Stimulated activated CD8-positive, alpha-beta memory T cell treated with anti-CD3 and anti-CD28 coated beads, Interleukin-15, amount 100 ng/mL, for 1 hour (primary cell): ENCODE measurements at regions not wholly inside any gene's neighbourhood (a gene's known extent, or its start where the extent isn't known, plus 50 kb on each side); places are given as distances from the start of the nearest gene placed in this dataset.

ENCODE experiments used
- DNase-seq: peaks from one replicate; pipeline ENCODE4 v3.0.0-alpha.2; 2020; ENCODE audit warnings: low read depth

DNA sequence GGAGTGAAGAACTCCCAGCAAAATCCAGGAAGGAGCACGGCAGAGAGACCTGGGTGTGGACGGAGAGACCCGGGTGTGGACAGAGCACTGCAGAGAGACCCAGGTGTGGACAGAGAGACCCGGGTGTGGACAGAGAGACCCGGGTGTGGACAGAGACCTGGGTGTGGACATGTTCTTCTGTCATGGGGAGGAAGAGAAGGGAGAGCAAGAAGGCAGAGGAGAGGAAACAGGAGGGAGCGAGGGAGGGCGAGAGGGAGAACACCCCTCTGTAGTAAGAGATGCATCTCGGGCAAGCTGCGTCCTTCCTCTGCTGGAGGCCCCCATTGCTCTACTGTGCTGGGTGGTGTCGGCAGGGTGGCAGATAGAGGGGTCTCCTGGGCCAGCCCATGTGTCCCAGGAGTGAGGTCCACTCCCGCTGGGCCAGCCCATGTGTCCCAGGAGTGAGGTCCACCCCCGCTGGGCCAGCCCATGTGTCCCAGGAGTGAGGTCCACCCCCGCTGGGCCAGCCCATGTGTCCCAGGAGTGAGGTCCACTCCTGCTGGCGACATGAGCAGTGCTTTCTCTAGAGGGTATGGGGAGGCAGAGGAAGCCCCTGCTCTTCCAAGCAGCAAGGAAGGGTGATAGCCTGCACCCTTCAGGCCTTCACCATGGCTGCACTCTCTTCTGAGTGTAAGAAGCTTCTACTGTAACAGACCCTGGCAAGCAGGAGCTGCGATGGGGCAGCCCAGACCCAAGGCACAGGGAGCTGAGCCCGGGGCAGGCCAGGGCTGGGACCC, 934.2 kb downstream of the BRD1 start:
- DNase-seq, result no peak

DNA sequence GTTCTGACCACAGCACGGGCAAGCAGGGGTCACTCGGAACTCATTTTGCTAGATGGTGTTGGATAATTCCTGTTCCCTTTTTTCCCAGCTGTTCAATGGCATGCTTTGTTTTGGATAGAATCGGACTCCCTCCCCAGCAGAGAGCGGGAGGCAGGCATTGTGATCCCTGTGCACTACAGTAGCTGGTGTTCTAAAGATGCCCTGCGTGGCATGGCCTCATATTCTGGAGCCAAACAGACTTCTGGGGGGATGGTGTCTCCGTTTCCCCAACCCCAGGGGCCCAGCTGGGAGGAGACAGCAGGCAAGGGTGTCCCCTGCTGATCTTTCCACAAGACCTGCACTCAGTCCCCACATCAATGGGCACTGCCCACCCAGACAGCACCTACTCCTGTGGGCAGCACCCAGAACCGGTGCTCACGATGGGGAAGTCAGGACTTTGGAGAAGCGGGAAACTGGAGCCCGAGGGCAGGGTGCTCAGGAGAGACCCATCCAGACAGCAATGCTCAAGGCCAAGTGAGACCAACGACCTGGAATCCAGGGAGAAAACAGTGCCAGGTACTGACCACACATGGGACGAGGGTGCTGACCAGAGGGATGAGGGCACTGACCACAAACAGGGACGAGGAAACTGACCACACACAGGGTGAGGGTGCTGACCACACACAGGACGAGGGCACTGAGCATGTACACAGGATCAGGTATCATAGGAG, 934.9 kb downstream of the BRD1 start:
- DNase-seq, result no peak

DNA sequence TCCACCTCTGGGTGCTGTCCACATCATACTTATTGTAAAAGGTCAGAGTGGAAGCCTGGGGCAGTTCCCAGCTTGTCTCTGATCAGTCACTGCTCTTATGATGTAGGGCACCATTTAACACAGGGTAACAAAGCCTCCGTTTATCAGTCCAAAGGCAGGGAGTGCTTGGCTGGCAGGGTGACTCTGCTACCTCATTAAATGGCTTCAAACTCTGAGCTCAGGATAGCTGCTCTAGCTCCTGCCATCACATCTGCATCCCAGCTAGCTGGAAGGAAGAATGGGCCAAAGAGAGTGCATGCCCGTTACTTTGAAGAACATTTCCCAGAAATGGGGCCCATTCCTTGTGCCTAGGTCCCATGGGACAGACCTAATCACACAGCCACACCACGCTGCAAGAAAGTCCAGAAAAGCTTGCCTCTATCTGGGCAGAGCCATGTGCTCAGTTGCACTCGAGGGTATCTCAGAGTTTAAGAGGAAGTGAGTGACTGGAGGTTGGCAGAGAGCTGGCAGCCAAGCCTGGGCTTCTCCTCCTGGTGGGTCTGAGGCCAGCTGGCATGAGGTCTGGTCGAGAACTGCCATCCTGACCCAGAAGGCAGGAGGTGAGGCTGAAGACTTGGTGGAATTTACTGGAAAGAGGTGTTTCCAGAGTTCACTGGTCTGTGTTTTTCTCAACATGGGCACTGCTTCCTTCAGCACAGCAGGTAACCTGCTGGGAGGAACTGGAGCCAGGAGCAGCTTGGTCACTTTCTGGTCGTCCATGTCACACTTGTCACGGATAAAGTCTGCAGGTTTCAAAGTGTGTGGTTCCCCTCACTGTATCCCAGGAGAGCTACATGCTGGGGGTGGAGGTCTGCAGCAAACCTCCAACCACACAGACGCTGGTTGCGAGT, 935.7 kb downstream of the BRD1 start:
- no peak for DNase-seq

DNA sequence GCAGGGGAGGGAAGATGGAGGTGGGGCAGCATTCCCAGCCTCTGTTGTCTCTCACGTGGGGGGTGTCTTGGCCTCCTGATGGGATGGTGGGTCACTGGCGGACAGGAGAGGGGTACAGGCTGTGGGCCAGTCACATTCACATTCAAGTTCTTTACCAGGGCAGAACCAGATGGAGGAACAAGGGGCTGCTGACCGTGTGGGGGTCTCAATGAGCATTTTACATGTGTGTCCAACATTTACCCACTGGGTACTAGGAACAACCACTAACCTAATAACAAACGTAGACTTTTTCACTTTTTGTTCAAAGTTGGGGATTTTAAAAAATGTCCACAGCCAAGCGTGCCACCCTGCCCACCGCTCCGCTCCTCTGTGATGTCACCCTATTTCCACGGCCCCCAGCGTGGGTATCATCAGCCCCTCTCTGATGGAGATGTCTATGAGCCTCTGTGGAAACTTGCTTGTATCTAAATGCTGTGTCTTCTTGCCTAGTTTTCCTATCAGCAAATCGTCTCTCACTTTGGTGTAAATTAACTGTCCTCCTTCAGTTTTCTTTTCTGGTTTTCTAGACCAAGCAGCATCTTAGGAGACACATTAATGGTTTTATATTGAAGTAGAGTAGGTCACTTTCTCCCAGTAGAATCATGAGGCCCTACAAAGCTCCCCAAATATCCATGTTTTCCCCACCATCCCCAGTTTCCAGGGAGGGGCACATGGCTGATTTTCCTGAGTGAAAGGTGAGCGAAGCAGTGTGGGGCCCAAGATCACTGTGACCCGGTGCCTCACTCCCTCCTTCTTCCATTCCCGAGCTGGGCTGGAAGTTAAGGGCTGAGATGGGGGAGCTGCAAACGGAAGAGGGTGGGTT, 936.7 kb downstream of the BRD1 start:
- no peak for DNase-seq

DNA sequence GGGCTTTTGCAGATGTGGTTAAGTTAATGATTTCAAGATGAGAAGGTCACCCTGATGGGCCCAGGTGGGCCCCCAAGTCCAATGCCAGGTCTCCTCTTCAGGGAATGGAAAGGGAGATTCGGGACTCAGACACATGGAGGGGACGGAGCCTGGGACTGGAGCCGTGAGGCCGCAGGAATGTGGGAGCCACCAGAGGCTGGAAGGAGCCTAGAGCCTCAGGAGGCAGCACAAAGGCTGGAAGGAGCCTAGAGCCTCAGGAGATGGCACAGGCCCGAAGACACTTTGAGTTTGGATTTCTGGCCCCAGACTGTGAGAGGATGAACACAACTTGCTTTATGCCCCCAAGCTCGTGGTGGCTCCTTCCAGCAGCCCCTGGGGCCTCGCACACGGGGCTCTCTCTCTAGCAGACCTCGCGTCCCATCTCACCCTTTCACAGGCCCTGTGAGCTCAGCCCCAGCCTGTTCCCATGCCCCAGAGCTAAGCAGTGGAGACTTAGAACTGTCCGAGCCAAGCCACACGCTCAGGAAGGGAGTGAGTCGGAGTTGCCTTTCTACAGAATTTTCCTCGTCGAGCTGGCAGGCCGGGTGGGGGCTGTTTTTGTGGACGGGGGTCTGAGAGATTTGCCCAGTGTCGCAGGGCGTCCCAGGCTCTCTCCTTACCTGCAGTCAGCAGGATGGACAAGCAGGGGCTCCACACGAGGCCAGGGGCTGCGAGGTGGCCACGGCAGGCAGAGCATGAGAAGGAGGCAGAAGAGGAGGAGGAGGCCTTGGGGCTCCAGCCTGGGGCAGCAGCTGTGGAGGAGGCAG, 937.6 kb downstream of the BRD1 start:
- no peak for DNase-seq

DNA sequence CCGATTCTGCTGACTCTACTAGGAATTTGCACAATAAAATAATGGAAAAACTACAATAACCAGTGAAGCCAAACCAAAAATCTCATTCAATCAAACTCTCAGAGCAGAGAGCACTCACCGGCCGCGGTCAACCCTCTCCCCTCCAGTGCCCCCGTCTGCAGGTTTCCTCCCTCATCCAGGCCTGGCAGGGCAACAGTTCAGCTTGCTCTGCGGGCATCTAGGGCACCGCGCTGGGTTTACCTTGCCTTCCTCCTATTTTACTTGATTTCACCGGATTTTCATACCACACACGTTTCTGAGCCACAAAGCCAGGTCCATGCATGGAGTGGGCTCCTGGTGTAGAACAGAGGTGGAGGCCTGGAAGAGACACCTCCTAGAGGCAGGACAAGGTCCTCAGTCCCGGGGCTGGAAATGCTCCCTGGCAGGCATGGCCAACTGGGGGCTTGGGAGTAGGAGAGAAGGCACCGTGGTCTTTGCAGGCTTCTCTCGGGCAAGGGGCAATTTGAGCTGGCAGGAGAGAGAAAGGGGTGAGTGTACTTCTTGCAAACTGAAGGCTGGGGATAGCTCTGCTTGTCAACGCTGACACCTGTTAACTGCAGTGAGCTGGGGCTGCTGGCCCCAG, 938.4 kb downstream of the BRD1 start:
- DNase-seq, result no peak

DNA sequence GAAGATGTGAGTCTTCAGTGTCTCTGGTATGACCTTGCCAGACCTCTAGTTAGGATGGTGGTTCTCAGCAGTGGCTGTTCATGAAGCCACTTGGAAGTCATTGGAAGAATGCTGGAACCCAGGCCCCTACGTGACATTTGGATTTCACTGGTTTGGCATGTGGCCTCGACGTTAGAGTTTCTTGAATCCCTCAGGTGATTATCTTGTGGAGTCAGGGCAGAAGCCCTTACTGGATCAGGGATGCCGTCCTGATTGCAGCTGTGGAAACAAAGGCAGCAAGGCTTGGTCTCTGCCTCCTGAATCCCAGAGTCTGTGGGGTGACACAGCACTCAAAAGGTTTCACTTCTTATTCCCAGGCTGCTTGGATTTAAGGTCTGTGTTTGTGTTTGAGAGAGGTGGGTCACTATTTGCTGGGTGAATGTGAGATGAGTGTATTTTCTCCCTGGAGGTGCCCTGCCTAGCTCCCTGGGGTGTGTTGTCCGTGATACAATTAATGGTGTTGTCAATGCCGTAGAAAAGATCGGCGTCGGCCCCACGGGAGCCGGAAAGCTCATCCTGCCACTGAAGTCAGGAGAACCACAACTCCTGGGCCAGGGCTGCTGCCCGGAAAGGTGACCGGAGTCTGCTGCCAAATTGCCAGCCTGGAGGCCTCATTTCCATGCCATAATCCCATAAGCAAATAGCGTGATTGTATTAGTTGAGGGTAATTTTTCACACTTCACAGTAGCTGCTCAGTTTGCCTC, 939.0 kb downstream of the BRD1 start:
- no peak for DNase-seq

DNA sequence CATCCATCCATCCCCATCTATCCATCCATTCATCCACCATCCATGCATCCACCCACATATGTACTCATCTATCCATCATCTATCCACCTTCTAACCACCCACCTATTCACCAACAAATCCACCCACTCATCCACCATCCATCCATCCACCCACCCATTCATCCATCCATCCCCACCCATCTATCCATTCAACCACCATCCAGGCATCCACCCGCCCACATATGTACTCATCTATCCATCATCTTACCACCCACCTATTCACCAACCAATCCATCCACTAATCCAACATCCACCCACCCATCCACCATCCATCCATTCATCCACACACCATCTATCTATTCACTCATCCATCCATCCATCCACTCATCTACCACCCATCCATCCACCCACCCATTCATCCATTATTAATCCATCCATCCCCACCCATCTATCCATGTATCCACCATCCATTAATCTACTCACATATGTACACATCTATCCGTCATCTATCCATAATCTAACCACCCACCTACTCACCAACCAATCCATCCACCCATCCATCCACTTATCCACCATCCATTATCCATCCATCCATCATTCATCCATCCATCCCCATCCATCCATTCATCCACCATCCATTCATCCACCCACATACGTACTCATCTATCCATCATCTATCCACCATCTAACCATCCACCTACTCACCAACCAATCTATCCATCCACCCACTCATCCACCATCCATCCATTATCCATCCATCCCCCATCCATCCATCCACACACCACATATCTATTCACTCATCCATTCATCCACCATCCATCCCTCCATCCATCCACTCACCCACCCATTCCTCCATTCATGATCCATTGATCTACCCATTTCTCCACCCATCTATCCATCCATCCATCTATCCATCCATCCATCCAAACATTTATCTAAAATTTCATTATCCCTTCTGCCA, 940.0 kb downstream of the BRD1 start:
- DNase-seq, result no peak

DNA sequence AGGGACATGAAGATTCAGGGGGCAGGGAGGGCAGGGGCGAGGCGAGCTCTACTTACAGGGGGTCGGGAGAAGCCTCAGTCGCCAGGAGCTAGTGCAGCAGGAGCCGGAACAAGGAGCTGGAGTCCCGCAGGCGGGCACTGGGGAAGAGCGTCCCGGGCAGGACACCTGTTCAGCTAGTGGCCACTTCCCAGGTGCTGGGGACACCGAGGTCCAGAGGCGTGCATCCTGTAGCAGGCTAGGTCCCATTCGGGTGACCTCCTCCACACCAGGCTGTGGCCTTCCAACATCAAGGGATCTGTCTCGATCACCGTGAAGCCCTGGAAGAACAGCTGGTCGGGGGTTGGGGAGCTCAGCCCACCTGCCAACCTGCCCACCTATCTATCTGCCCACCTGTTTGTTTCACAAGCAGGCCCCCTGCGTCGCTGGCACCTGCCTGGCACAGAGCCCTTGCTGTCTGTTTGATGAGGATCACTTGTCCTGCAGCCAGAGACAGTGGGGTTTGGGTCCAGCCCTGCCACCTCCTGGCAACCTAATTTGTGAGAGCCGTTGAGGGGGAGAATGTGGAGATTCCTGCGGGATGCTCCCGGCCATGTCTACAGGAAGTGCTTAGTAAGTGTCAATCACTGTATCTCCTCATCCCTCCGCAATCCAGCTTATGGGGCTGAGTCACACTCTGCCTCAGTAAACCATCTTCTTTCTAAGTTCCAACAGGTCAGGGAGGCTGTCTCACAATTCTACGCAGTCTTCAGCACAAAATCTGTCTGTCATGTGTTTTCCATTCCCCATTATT, 940.9 kb downstream of the BRD1 start:
- DNase-seq, result no peak

DNA sequence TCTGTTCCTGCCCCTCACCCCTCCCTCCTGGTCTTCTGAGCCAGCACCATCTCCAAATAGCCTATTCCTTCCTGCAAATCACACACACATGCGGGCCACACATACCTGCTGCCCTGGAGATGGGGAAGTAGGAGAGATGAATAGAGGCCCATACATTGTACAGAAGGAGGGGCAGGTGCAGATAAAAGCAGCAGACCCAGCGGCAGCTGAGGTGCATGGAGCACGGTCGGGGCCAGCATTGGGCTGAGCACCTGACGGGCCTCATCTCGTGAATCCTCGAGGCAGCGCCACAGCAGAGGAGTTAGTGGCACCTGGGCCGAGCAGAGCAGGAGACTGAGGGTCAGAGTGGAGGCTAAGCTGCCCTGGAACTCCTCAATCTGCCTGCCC, 941.8 kb downstream of the BRD1 start:
- no peak for DNase-seq

DNA sequence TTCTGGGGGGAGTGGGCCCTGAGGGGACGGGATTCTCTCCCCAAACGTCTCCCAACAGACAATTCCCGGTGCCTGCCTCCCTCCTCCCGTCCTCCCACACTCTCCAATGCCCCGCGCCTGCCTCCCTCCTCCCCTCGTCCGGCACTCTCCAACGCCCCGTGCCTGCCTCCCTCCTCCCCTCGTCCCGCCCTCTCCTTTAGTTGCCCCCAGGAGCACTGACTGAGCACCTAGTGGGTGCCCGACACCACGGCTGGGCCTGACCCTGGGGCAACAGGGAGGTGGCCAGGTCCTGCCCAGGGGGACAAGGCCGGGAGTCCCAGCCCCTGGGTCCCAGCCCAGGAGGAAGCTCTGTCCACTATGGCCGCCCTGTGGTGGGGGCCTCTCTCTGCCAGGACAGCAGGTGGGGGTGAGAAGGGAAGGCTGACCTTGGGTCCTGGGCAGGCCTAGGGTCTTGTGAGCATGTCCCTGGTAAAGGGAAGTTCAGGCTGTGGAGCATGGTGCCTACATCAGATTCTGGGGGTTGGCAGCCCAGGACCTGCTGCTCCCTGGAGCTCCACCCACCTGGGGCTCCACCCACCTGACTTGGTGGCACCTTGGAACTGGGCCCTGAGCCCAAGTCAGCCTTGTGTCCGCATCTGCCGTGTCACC, 942.3 kb downstream of the BRD1 start:
- no peak for DNase-seq

DNA sequence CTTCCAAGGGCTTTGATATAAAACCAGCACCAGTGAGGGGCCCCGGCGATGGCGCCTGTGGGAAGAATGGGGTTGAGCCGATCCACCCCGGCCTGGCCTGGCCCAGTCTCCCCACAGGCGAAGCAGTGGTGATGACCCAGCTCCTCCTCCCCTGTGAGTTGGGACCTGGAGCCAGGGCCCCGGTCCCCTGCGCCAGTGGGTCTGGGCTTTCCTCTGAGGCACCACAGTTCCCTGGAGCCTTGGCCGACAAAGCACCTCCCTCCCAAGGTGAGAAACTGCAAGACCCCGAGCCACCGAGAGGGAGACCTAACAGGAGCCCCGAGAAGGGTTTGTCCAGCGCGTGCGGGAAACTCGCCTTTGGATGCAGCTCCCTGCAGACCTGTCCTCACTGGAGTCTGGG, 942.9 kb downstream of the BRD1 start:
- DNase-seq, result no peak

DNA sequence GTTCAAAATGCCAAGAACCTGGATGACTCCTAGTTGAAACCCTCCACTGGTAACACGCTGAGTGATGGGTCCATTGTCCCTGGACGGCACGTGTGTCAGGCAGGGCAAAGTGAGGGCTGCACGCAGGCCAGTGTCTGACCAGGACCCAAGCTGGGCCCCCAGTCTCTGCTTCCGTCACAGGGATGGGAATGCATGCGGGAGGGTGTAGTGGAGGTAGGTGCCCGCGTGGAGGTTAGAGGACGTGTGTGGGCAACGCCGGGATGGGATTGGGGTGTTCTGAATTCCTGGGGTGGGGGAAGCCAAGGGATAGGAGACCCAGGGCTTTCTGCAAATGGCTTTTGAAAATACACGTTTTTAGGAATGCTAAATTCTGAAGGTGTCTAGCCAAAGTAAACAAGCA, 943.3 kb downstream of the BRD1 start:
- no peak for DNase-seq

DNA sequence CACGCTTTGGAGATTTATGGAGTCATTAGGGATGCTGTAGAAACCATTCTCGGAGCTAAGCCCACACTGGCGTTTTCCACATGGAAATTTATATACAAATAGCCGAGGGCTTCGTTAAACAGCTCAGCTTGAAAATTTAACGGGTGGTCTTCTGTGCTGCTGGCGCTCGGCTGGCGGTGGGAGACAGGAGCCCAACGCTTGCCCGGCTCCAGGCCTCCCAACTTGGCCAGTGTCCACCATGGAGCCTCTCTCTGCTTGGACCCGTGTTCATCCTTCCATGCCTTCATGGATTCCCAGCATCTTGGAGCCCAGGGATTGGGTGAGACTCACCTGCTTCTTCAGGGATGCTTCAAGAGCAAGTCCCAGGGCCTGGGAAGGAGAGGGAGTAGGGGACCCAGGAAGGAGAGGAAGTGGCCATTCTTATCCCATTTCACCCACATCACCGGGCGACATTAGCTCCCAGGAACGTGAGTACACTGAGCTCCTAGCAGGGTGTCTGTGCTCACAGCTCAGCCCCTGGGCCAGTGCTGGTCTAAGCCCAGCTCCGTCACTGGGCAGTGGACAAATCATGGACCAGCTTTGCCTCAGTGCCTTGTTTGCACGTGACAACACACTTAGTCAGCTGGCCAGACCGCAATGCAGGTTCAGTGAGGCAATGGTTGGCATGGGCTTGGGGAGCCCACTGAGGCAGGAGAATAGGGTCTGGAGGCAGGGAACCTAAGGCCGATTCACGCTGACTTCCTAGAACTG, 944.3 kb downstream of the BRD1 start:
- no peak for DNase-seq

DNA sequence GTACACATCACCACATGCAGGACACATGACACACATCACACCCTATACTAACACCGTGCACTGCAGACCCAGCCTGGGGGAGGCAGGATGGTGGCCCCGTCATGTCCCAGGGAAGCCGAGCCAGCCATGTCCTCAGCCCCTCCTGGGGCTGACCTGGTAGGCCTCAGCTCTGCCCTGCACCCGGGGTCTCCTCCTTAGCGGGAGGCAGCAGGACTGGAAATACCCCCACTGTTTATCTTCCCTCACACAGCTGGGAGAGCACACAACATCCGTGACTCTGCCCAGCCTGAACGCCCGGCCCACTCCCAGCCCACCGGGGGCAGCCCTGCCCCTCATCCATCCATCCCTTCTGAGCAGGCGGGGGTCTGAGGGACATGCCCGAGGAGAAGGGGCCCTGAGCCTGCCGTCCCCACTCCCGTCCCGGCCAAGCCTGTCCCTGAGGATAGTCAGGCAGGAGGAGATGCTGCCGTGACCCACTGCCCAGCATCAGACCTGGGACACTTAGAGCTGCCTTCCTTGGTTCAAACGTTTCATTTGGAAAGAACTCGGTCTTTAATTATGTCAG, 945.0 kb downstream of the BRD1 start:
- DNase-seq, result no peak

DNA sequence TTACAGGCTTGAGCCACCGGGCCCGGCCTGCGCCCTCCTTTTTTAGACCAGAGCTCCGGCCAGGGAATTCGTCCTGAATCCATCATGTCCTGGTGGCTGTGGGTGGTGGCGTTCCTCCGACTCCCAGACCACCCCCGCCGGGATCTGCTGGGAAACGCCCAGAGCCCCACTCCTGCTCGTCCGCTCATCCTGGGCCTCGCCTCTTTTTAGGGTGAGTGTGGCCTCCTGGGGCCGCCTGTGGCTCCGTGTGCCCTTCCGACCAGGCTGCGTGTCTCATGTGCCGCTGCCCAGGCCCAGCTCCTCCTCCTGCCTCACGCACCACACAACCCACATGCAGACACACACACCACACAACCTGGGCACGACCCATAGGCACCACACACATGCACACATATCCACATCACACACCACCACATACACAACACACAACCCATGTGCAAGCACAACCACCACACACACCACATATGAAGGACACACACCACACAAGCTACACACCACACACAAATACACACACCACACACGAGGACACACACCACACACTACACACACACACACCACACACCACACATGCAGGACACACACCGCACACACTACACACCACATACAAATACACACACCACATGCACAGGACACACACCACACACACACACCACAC, 946.2 kb downstream of the BRD1 start:
- DNase-seq, result no peak
